HG02885 (cell line): ENCODE measurements at regions not wholly inside any gene's neighbourhood (a gene's known extent, or its start where the extent isn't known, plus 50 kb on each side); places are given as distances from the start of the nearest gene placed in this dataset.

Experiments used
- ATAC-seq: cut with Tn5 transposase; IDR thresholded peaks from one replicate; pipeline ENCODE4 v1.9.1; 2021; ENCODE audit warnings: mild to moderate bottlenecking; ENCODE audit not compliant: unreplicated experiment, poor library complexity

- no peak for ATAC-seq
Observed at GRCh38 chr1:201653233-201653632, 114.3 kb downstream of the NAV1 start.

DNA sequence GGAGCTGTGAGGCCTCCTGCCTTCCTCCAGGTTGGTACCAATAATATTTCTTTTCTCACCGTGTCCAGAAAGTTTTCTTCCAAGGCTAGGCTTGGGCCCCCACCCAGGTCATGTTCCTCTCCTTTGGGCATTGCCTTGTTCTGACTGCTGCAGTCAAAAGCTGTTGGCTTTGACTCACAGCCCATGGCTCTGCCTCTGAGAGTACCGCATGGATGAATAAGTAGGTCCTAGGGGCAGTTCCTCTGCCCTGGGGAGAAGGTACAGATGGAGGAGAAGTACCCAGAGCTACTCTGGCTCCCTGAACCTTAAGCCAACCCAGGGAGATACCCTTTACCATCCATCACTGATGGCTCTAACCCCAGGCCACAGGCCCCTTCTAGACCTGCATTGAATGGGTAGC lies 115.0 kb downstream of the NAV1 start:
- no peak for ATAC-seq

GRCh38 chr1:201655243-201655642 lies 116.3 kb downstream of the NAV1 start:
- no peak for ATAC-seq

GRCh38 chr1:201655910-201656309 lies 117.0 kb downstream of the NAV1 start:
- no peak for ATAC-seq

DNA sequence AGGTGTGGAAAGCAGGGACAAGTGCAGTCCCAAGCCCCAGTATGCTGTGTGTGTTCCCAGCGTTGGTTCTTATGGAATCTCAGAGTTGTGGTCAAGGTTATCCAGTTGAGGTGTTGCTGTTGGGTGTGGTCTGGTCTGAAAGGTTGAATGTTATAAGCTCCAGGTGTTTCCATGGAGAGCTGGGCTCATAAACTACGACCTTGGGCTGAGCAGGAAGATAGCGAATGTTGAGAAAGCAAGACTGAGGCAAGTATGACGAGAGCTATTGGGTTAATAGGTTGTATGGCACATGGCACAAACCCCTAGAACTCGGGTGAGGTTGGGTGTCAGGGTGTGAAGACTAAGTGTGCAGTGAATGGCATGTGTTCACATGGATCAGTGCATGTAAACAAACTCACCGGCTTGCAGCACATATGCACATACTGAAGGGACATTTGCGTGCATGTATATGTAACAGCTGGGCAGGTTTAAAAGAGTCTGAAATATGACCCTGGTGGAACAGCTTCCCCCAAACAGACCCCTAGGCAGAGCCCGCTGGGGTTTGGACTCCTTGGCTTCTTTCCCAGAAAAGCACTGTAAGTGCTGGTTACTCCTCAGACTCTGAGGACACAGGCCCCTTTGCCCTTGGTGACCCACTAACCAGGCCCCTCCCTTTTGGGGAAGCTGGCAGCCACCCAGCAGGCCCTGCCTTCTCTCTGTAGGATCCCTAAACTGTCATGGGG lies 117.5 kb downstream of the NAV1 start:
- ATAC-seq: no peak

DNA sequence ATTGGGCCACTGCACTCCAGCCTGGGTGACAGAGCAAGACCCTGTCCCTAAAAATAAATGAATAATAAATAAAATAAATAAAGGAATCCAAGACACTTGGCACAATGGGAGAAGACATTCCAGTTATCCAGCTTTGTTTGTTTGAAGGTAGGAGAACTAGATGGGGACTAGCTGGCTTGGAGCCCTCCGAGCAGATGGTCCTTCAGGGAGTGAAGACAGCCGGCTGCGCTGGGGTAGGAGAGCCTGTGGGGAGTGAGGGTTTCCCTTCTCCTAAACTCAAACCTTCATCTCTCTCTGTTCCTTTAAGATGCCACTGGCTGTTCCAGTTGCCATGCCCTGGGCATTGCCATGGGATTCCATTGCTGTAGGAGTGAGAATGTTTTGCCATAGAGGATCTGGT lies 120.6 kb downstream of the NAV1 start:
- ATAC-seq: no peak

DNA sequence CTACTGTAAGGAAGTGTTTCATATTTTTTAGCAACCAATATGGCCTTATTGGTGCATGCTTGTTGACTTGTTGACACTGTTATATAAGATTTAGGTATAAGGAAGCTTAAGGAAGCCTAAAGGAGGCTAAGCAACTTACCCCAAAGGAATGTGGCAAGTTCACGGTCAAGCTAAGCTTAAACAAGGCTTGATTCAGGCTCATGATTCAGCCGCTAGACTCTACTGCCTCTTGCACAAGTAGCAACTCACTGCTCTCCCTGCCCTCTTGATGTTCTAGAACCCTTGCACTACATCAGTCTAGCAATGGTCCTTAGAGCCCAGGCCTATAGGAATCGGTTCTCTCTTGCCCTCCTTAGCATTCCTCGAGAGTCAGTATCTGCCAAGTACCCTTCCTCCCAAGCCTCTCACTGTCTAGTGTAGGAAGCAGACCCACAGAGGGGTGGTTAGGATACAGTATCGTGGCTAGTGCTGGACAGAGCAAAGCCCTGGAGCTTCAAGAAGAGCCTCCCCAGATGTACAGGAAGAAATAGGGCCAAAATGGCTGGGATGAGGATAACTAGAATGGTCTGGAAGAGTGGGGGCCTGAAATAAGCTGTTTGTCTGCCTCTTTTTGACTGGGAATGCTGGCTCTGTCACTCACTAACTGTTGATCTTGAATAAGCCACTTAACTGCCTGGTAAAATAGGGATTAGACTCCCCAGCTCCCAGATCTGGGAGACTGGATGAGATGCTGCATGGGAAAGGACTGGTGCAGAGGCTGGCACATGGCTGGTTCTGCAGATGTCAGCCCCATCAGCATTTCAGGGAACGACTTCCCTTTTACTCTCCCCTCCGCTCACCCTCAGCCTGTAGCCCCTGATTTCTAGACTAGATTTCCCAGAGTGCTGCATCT lies 122.2 kb downstream of the NAV1 start:
- no peak for ATAC-seq

DNA sequence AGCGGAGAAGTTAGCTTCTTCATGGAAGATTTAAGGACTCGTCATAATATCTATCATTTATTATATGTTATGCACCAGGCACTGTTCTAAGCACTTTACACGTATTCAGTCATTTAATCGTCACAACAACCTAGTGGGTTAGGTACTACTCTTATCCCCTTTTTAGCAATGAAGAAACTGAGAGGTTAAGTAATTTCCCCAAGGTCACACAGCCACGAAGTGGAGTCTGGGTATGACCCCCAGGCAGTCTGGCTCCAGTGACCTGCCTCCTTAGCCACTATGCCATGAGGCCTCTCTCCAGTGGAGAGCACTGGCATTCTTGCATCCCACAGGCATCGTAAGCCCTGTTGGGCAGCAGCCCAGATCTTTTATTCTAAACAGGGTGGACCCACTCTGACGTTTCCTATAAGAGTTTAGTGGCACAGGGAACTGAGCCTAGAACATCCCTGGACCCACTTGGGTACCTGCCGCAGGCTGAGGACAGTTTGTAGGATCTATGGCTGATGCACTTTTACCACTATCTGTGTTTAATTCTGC lies 123.0 kb downstream of the NAV1 start:
- no peak for ATAC-seq

DNA sequence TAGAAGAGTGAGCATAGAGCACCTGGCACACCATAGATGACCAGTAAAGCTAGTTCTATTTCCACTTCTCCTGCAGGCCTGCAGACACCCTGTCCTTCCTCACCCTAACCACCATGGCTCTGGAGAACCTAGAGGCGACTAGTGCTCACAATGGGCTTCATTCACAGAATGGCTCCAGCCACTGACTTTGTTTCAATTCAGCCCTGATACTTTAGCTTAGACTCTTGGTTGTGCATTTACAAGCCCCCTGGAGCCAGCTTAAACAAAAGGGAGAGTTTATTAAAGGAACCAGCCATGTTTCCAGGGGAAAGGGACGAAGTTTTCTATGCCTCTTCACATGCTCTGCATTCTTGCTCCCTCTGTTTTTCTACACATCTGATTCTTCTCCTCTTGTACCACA lies 123.7 kb downstream of the NAV1 start:
- ATAC-seq: no peak

DNA sequence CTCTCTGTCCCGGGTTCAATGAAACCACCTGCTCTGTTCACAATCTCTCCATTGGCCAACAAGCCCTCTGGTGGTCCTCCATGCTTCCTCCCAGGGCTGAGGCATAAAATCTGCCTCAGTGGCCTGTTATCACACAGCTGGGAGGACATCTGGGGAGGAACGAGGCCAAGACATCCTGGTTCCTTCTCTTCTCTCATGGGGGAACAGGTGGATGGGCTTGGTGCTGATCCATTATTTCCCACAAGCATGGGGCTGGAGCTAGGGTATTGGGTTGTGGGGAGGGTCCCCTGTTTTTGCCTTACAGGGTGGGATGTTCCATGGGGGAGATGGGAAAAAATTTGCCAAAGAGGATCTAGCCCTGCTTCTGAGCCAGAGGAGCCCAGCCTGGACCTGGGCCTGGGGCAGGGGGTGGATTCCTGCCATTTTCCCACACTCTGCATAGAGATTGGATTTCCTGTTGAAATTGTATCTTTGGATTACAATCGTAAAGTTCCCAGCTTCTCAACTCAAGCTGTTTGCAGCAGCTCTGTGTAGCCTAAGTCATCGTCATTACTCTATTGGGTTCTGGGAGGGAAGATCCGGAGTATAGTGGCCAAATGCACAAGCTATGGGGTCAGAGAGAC lies 124.7 kb downstream of the NAV1 start:
- no peak for ATAC-seq

DNA sequence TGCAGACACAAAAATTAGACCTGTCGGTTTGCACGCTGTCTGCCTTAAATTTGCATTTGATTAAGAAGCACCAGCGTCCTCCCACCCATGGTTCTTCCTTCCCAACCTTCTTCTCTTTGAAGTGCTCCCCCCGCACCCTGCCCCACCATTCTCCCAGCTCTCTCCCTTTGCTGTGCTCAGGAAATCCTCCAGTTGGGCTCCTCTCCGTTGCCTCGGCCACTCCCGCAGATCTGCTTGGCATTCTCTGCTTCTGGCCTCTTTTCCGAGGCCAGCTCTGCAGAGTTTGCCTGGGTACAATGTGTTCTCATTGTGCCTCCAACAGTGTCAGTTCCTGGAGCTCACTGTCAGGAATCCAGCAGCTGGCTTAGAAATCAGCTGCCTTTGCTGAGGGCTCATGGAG lies 126.1 kb downstream of the NAV1 start:
- ATAC-seq: no peak

GRCh38 chr1:201666102-201666501 lies 127.2 kb downstream of the NAV1 start:
- ATAC-seq: no peak

- ATAC-seq: no peak
Observed at GRCh38 chr1:201666645-201667044, 127.7 kb downstream of the NAV1 start.

GRCh38 chr1:201667479-201667878 lies 128.6 kb downstream of the NAV1 start:
- no peak for ATAC-seq

- no peak for ATAC-seq
Observed at GRCh38 chr1:201670517-201670916, 131.6 kb downstream of the NAV1 start.

DNA sequence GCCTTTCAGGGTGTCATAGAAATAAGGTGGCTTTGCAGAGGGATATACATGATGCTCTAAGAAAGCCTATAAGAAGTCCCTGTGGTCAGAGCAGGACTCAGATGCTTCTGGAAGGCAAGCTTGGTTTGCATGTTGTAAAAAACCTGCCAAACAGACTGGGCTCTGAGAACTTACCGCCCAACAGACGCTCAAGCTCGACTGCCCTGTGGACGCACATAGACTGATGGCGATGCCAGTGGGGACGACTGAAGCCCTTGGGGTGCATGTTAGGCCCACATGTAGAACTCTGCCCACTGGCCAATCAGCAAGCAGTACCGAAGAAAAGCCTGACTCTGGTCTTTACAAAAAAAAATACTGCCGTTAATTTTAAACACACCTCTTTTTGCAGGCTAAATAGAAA lies 133.8 kb downstream of the NAV1 start:
- no peak for ATAC-seq

DNA sequence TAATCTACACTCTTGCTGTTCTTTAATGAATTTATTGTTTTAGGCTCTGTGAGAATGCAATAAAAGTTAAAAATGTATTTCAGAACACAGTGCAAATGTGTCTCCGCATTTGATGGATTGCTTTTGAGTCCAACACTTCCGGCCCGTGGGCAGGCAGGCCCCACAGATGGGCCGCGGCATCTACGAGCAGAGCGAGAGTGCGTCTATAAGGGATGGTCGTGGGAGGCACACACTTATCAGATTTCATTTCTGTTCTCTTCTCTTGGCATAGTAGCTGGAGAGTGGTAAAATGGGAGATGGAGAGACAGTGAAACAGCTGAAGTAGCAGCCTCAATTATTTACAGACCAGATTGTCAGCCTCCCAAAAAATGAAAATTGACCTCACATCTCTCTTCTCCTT lies 134.2 kb downstream of the NAV1 start:
- no peak for ATAC-seq

GRCh38 chr1:201673915-201674314 lies 135.0 kb downstream of the NAV1 start:
- no peak for ATAC-seq

DNA sequence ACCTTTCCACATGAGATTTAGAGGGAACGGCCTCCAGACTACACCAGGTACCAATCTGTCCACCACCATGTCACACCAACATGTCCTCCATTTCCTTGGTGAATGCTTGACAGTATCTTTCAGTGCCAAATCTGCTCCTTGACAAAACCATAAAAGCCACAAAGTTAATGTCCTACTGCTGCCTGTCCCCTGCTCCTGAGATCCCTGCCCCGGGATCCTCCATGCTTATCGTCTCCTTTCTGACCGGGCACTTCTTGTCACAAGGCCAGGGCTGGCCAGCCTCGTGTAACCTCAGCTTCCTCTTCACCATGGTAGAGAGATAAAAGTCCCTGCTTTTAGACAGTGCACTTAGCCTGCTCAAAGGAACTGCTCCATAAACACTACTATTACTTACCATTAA lies 136.2 kb downstream of the NAV1 start:
- ATAC-seq: no peak

GRCh38 chr1:201676197-201676596 lies 137.3 kb downstream of the NAV1 start:
- ATAC-seq: no peak

DNA sequence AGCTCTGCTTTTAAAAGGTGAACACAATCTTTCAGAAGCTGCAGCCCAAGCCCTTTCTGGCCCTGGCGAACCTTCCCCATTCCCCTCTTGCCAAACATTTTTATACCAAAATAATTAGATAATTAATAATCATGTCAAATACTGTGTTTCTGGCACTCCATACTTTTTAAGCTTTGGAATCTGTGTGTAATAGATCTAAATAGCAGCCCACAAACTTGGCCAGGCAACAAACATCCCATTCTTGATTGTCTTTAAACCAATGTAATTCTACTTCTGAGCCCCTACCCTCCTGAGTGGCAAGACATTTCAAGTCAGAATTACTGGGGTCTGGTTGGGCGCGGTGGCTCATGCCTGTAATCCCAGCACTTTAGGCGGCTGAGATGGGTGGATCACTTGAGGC lies 137.7 kb downstream of the NAV1 start:
- ATAC-seq: no peak
